ENCODE measurements at regions not wholly inside any gene's neighbourhood (a gene's known extent, or its start where the extent isn't known, plus 50 kb on each side); places are given as distances from the start of the nearest gene placed in this dataset.

GRCh38 chr2:63676135-63676534 is 87.4 kb downstream of the MDH1 start:
- TF ChIP-seq CTCF (conservative IDR thresholded peaks at IDR 0.05; ENCODE audit: low read depth in 2 of 2) (no peak), POLR2AphosphoS5 (IDR thresholded peaks at IDR 0.05; ENCODE audit: low read depth) (no peak), EZH2 (IDR thresholded peaks at IDR 0.05; ENCODE audit: low read depth, unreplicated experiment) (no peak), NANOG (IDR thresholded peaks at IDR 0.05; ENCODE audit: borderline replicate concordance) (no peak), EZH2phosphoT487 (IDR thresholded peaks at IDR 0.05; ENCODE audit: unreplicated experiment) (no peak), REST (IDR thresholded peaks at IDR 0.05; ENCODE audit: unreplicated experiment) (no peak)

Data from GM23338 (cell line).